Psoas muscle (tissue), 7 donors: ENCODE measurements at regions not wholly inside any gene's neighbourhood (a gene's known extent, or its start where the extent isn't known, plus 50 kb on each side); places are given as distances from the start of the nearest gene placed in this dataset.
"Not testable (repeated sequence)": the region's sequence is repeated elsewhere in the genome, so short reads cannot be mapped to it uniquely, and the experiment has no call there.

Experiments used
- ATAC-seq, 4 donors: fragments of 200-7000 bp; cut with Tn5 transposase; one replicate each; pipeline ENCODE4 v1.9.1; 2020; ENCODE audit warnings: moderate library complexity in 3 of 4, mild to moderate bottlenecking in 2 of 4
- DNase-seq, 2 donors: peaks; one replicate each; pipeline ENCODE4 v3.0.0-alpha.2; 2020
- H3K27ac ChIP-seq: fragments of 200-600 bp; one replicate; pipeline ENCODE4 v1.8.0; 2022
- H3K27me3 ChIP-seq, 3 donors: fragments of 200-600 bp in 1 of 3; one replicate each; pipeline versions ENCODE4 v1.6.1 to v1.8.0; 2013 to 2022; ENCODE audit warnings: low read length in 2 of 3, mild to moderate bottlenecking in 2 of 3, moderate library complexity in 1 of 3; ENCODE audit not compliant: insufficient read depth in 3 of 3
- H3K36me3 ChIP-seq, 2 donors: fragments of 200-600 bp in 1 of 2; one replicate each; pipeline versions ENCODE4 v1.6.1 to v1.8.0; 2013 to 2022; ENCODE audit warnings: low read depth in 1 of 2, mild to moderate bottlenecking in 1 of 2, moderate library complexity in 1 of 2; ENCODE audit not compliant: insufficient read depth in 1 of 2
- H3K4me1 ChIP-seq: fragments of 200-600 bp; one replicate; pipeline ENCODE4 v1.8.0; 2022
- H3K4me3 ChIP-seq: fragments of 200-600 bp; one replicate; pipeline ENCODE4 v1.8.0; 2022; ENCODE audit warnings: mild to moderate bottlenecking
- H3K9me3 ChIP-seq: fragments of 200-600 bp; one replicate; pipeline ENCODE4 v1.8.0; 2022
- WGBS, 3 donors: extraction: QIAGEN DNeasy Blood & Tissue Kit; methylation state at CpG; one replicate each; pipeline versions ENCODE4 v1.1.6 to v1.1.7; 2013; 5-methylcytosine and 5-hydroxymethylcytosine counted together
- intact Hi-C, 2 donors: fragments of 100-400 bp; cut with DNase I; formaldehyde crosslinking; loops; one replicate each; pipeline versions ENCODE4 v1.11.0 to v1.14.2; 2022
- TF ChIP-seq, protein P1 (sequence below): fragments of 200-600 bp; IDR thresholded peaks from one replicate; pipeline ENCODE4 v1.8.0; 2022; ENCODE audit warnings: antibody characterized with exemption
- donor health status: healthy with polysubstance abuse.
- donor health status: DM: no; HTN: no; CAD: no; lungs with moderate emphysema.
- donor health status: Bipolar disorder and iron deficiency.
- donor health status: healthy.
- donor health status: DM: yes; HTN: yes; CAD: no.
- donor health status: DM: no; HTN: no; CAD: no.
- donor health status: DM: yes; HTN: yes; CAD: no.

DNA sequence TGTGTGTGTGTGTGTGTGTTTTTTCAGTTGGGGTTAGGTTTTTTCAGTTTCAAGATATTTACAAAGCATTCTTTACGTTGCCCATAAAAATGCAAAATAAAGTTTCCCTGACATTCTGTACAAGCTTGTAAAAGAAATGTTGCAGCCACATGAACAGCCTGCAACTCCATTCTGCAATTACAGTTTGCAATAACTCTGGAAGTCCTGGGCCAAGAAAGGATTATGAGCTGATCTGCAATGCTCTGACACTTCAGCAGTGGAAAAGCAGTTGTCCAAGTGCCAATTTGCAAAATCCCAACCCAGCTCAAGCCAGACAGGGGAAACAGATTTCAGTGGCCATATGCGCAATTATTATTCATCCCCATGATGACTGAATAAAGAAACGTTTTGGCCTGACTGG lies 322.1 kb downstream of the MEX3B start:
- H3K27ac ChIP-seq: no peak overlapping the region
- 29 to 36% (median 31%) methylated on average over 3 of the region's 3 CpGs for WGBS, 3 donors
- intact Hi-C loops: no loop called here

DNA sequence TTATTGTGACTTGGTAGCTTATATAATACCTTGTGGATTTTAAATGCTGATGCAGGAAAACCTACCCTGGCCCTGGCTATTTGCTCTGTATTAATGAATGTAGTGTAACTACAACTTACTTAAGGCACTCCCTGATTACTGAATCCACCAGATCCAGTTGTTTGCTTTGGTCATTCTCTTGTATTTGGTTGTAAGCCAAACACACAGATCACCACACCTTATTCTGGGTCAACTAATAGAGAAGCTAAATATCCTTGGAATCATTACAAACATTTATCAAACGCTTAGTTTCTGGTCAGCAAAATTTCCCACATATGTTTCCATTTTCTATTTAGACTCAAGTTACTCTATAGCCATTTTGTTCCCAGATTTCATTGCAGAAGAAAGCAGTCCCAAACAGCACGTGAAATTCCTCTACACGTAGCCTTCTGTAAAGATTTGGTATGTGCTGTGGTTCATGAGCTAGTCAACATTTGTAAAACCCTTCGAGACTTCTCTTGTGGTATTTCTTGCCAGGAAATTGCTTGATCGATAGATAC lies 322.6 kb downstream of the MEX3B start:
- H3K27ac ChIP-seq: no peak overlapping the region
- intact Hi-C loops: no loop called here
- H3K4me3 ChIP-seq: no peak overlapping the region
- DNase-seq: no peak
- H3K9me3 ChIP-seq: no peaks in the 10 kb centered on the region
- TF ChIP-seq, protein P1, sequence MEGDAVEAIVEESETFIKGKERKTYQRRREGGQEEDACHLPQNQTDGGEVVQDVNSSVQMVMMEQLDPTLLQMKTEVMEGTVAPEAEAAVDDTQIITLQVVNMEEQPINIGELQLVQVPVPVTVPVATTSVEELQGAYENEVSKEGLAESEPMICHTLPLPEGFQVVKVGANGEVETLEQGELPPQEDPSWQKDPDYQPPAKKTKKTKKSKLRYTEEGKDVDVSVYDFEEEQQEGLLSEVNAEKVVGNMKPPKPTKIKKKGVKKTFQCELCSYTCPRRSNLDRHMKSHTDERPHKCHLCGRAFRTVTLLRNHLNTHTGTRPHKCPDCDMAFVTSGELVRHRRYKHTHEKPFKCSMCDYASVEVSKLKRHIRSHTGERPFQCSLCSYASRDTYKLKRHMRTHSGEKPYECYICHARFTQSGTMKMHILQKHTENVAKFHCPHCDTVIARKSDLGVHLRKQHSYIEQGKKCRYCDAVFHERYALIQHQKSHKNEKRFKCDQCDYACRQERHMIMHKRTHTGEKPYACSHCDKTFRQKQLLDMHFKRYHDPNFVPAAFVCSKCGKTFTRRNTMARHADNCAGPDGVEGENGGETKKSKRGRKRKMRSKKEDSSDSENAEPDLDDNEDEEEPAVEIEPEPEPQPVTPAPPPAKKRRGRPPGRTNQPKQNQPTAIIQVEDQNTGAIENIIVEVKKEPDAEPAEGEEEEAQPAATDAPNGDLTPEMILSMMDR: no peak
- H3K4me1 ChIP-seq: no peaks in the 10 kb centered on the region
- H3K27me3 ChIP-seq: no peaks in the 10 kb centered on the region
- ATAC-seq: no peak
- H3K36me3 ChIP-seq: no peaks in the 10 kb centered on the region
- 33 to 35% (median 33%) methylated on average over 5 of the region's 5 CpGs for WGBS, 3 donors

More for the DNA sequence above, 322.1 kb downstream of the MEX3B start:
- no peaks in the 10 kb centered on the region for H3K27me3 ChIP-seq
- H3K4me3 ChIP-seq: no peak overlapping the region
- no peaks in the 10 kb centered on the region for H3K9me3 ChIP-seq
- TF ChIP-seq, protein P1: no peak
- DNase-seq: peak in 1 of 2 donors; percentile 11
- H3K36me3 ChIP-seq: no peaks in the 10 kb centered on the region
- no peak for ATAC-seq
- H3K4me1 ChIP-seq: no peaks in the 10 kb centered on the region

DNA sequence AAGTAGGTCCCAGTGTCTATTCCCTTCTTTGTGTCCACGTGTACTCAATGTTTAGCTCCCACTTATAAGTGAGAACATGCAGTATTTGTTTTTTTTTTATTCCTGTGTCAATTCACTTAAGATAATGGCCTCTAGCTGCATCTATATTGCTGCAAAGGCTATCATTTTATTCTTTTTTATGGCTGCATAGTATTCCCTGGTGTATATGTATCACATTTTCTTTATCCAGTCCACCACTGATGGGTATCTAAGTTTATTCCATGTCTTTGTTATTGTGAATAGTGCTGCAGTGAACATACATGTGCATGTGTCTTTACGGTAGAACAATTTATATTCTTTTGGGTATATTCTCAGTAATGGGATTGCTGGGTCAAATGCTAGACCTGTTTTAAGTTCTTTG lies 329.4 kb downstream of the MEX3B start:
- ATAC-seq, H3K4me3 ChIP-seq, H3K27ac ChIP-seq, DNase-seq, H3K36me3 ChIP-seq, H3K9me3 ChIP-seq, intact Hi-C loops, H3K4me1 ChIP-seq, H3K27me3 ChIP-seq: not testable (repeated sequence)
- WGBS, 3 donors: 89 to 96% (median 91%) methylated on average over 2 of the region's 2 CpGs

DNA sequence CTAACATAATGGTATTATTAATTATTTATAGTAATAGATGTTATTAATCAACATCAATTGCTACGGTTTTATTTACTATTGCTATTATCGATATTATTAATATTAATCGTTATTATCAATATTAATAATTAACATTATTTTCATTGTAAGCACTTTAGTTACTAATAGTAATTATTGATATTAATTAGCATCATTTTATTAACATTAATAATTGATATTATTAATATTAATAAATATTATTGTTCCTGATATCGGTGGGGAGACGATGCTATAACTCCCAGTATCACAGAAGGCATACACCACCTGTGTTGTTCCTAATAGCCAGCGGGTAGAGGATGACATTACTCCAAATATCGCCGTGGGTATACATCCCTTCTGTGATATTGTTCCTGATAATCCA lies 335.5 kb downstream of the MEX3B start:
- Histone ChIP-seq H3K36me3 (no peaks in the 10 kb centered on the region), H3K4me3 (no peak overlapping the region), H3K27me3 (no peaks in the 10 kb centered on the region), H3K9me3 (no peaks in the 10 kb centered on the region), H3K27ac (no peak overlapping the region), H3K4me1 (no peaks in the 10 kb centered on the region)
- TF ChIP-seq, protein P1: no peak
- WGBS, 3 donors: 96% methylated on average over 8 of the region's 8 CpGs
- intact Hi-C loops: no loop called here
- DNase-seq (no peak), ATAC-seq (no peak)

DNA sequence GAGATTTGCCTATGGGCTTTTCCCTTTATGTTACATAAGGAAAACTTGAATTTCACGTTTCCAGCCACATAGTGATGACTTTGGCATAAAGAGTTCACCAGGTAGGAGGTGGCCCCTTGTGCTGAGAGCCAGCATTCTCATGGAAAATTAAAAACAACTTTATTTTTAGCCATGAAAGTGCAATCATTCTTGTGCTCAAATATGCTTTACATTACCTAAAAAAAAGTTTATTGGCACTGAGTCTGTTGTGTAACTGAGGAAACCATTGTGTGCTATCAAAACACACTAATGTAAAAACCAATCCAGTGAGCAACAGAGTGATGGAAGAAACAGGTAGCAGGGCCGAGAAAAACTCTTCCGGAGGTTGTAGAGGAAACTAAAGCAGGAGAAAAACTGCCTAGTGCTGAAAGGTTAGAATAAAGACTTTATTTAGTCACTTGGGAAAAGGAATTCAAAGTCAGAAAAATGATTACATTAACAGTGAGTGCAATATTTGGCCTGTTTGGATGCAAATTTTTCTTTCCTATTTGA lies 332.9 kb upstream of the TMC3 start:
- 48 to 53% (median 49%) methylated on average over 3 of the region's 3 CpGs for WGBS, 3 donors

DNA sequence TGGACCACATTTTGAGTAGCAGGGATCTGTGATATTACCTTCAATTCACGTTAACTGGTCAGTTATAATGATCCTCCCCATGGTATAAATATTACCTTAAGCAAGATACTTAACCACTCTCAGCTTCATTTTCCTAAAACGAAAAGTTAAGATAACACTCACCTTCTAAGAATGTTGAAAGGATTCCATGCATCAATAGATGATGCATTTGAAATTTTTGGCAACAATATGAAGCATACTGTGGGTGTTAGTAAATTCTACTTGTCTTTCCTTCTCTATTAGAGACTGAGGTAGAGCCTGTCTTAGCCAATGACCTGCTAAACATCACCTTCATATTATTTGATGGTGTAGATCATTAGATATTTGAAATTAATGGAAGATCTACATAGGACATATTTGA lies 331.7 kb upstream of the TMC3 start:
- H3K27me3 ChIP-seq, H3K9me3 ChIP-seq, H3K4me3 ChIP-seq, H3K36me3 ChIP-seq, intact Hi-C loops, H3K27ac ChIP-seq, H3K4me1 ChIP-seq, ATAC-seq, DNase-seq: not testable (repeated sequence)
- 77 to 95% (median 80%) methylated on average over 2 of the region's 2 CpGs for WGBS, 3 donors

More for the DNA sequence above, 332.9 kb upstream of the TMC3 start:
- ATAC-seq, H3K4me1 ChIP-seq, DNase-seq, H3K27ac ChIP-seq, H3K36me3 ChIP-seq, H3K9me3 ChIP-seq, H3K27me3 ChIP-seq, intact Hi-C loops, H3K4me3 ChIP-seq: not testable (repeated sequence)
